Spleen (tissue), 11 donors: ENCODE measurements at regions not wholly inside any gene's neighbourhood (a gene's known extent, or its start where the extent isn't known, plus 50 kb on each side); places are given as distances from the start of the nearest gene placed in this dataset.

Experiments used
- DNase-seq: peaks from one replicate; pipeline ENCODE4 v3.0.0-alpha.2; 2020
- H3K27ac ChIP-seq, 8 donors: fragments of 200-600 bp; sonication (generic) in 7 of 8; 1 replicate in 4 of 8; 2 replicates in 4 of 8; pipeline versions ENCODE4 v1.5.0 to v1.8.0; 2016 to 2021; ENCODE audit warnings: inconsistent platforms in 4 of 8, mild to moderate bottlenecking in 4 of 8, moderate library complexity in 1 of 8
- H3K27me3 ChIP-seq, 7 donors: fragments of 200-600 bp; sonication (generic) in 6 of 7; replicated peaks in 1 of 7; 1 replicate in 4 of 7; 2 replicates in 3 of 7; pipeline versions ENCODE4 v1.5.0 to v1.8.0; 2016 to 2021; ENCODE audit warnings: inconsistent platforms in 3 of 7, mild to moderate bottlenecking in 1 of 7
- H3K36me3 ChIP-seq, 6 donors: fragments of 200-600 bp; sonication (generic) in 5 of 6; 1 replicate in 4 of 6; 2 replicates in 2 of 6; pipeline versions ENCODE4 v1.5.0 to v1.8.0; 2016 to 2021; ENCODE audit warnings: inconsistent platforms in 2 of 6
- H3K4me1 ChIP-seq, 6 donors: fragments of 200-600 bp; sonication (generic) in 5 of 6; 1 replicate in 3 of 6; 2 replicates in 3 of 6; pipeline versions ENCODE4 v1.5.0 to v1.8.0; 2016 to 2021; ENCODE audit warnings: inconsistent platforms in 3 of 6
- H3K4me3 ChIP-seq, 8 donors: fragments of 200-600 bp; sonication (generic) in 7 of 8; 1 replicate in 4 of 8; 2 replicates in 4 of 8; pipeline versions ENCODE4 v1.5.0 to v1.8.0; 2016 to 2021; ENCODE audit warnings: inconsistent platforms in 4 of 8, mild to moderate bottlenecking in 4 of 8, moderate library complexity in 2 of 8
- H3K9me3 ChIP-seq, 8 donors: fragments of 200-600 bp; sonication (generic) in 7 of 8; 1 replicate in 4 of 8; 2 replicates in 4 of 8; pipeline versions ENCODE4 v1.5.0 to v1.8.0; 2016 to 2021; ENCODE audit warnings: inconsistent platforms in 4 of 8
- CTCF ChIP-seq, 11 experiments: fragments of 200-600 bp in 7 of 11; fragments of 450-650 bp in 4 of 11; sonication (generic) in 4 of 11; IDR thresholded peaks in 8 of 11; conservative IDR thresholded peaks in 3 of 11; 1 replicate in 7 of 11; 2 replicates in 4 of 11; pipeline versions ENCODE4 v1.4.0 to v1.8.0; 2016 to 2021; ENCODE audit warnings: antibody characterized with exemption in 11 of 11, inconsistent platforms in 4 of 11, mild to moderate bottlenecking in 1 of 11
- POLR2A ChIP-seq, 3 donors: fragments of 450-650 bp; IDR thresholded peaks; one replicate each; pipeline ENCODE4 v1.5.1; 2017; ENCODE audit warnings: antibody characterized with exemption in 3 of 3, mild to moderate bottlenecking in 1 of 3
- POLR2AphosphoS5 ChIP-seq, 3 donors: sonication (generic); formaldehyde crosslinking; IDR thresholded peaks; one replicate each; pipeline ENCODE4 v1.5.1; 2017; ENCODE audit warnings: antibody characterized with exemption in 3 of 3
- WGBS, 5 donors: extraction: QIAGEN DNeasy Blood & Tissue Kit in 3 of 5; methylation state at CpG; one replicate each; pipeline versions ENCODE4 v1.1.5 to v1.1.7; 2013 to 2018; 5-methylcytosine and 5-hydroxymethylcytosine counted together
- intact Hi-C: fragments of 100-400 bp; cut with DNase I; formaldehyde crosslinking; loops from one replicate; pipeline ENCODE4 v1.15.0; 2023; ENCODE audit warnings: low total_unique reads
- donor health status: healthy with polysubstance abuse.
- donor health status: DM: no; HTN: no; CAD: no; lungs with moderate emphysema.
- donor health status: DM: no; HTN: no; CAD: no.
- donor health status: Bipolar disorder and iron deficiency.
- donor health status: healthy.
- donor health status: DM: no; HTN: no; CAD: no.
- donor health status: DM: yes; HTN: yes; CAD: no.

- Histone ChIP-seq H3K27me3 (no peaks in the 10 kb centered on the region), H3K4me3 (no peak overlapping the region), H3K9me3 (peaks cover 0 to 4% (median 0%) of the 10 kb centered on the region in 8 donors), H3K4me1 (no peaks in the 10 kb centered on the region), H3K36me3 (no peaks in the 10 kb centered on the region), H3K27ac (no peak overlapping the region)
- TF ChIP-seq CTCF (IDR thresholded peaks at IDR 0.05 in 8 of 11, conservative IDR thresholded peaks at IDR 0.05 in 3 of 11), result no peak
- no peak for TF ChIP-seq POLR2A (IDR thresholded peaks at IDR 0.05)
- no peak for TF ChIP-seq POLR2AphosphoS5 (IDR thresholded peaks at IDR 0.05)
- intact Hi-C loops, result no loop called here
- WGBS, 5 donors, result 81 to 90% (median 87%) methylated on average over 5 of the region's 5 CpGs
- no peak for DNase-seq
Observed at GRCh38 chr6:130715058-130715457, 112.1 kb upstream of the SMLR1 start.

- H3K27me3 ChIP-seq, result no peaks in the 10 kb centered on the region
- no peak for TF ChIP-seq CTCF (IDR thresholded peaks at IDR 0.05 in 8 of 11, conservative IDR thresholded peaks at IDR 0.05 in 3 of 11)
- no peak for TF ChIP-seq POLR2AphosphoS5 (IDR thresholded peaks at IDR 0.05)
- TF ChIP-seq POLR2A (IDR thresholded peaks at IDR 0.05), result no peak
- H3K4me1 ChIP-seq, result no peaks in the 10 kb centered on the region
- no peaks in the 10 kb centered on the region for H3K36me3 ChIP-seq
- H3K27ac ChIP-seq, result no peak overlapping the region
- DNase-seq, result no peak
- no peak overlapping the region for H3K4me3 ChIP-seq
- intact Hi-C loops, result no loop called here
- peaks cover 0 to 4% (median 0%) of the 10 kb centered on the region in 8 donors for H3K9me3 ChIP-seq
- 81 to 90% (median 87%) methylated on average over 3 of the region's 3 CpGs for WGBS, 5 donors
Observed at GRCh38 chr6:130716466-130716865, 110.7 kb upstream of the SMLR1 start.

- Histone ChIP-seq H3K4me3 (no peak overlapping the region), H3K36me3 (no peaks in the 10 kb centered on the region)
Observed at GRCh38 chr6:130717657-130718056, 109.5 kb upstream of the SMLR1 start.

GRCh38 chr6:130720076-130720715, 107.0 kb upstream of the SMLR1 start:
- intact Hi-C loops, result no loop called here
- Histone ChIP-seq H3K36me3 (no peaks in the 10 kb centered on the region), H3K4me3 (no peak overlapping the region), H3K27ac (no peak overlapping the region), H3K27me3 (no peaks in the 10 kb centered on the region), H3K4me1 (no peaks in the 10 kb centered on the region), H3K9me3 (peaks cover 0 to 4% (median 0%) of the 10 kb centered on the region in 8 donors)
- no peak for DNase-seq
- no peak for TF ChIP-seq POLR2AphosphoS5 (IDR thresholded peaks at IDR 0.05)
- no peak for TF ChIP-seq POLR2A (IDR thresholded peaks at IDR 0.05)
- TF ChIP-seq CTCF (IDR thresholded peaks at IDR 0.05 in 8 of 11, conservative IDR thresholded peaks at IDR 0.05 in 3 of 11), result no peak

More at GRCh38 chr6:130717657-130718056, 109.5 kb upstream of the SMLR1 start:
- H3K27me3 ChIP-seq, result no peaks in the 10 kb centered on the region
- H3K9me3 ChIP-seq, result peaks cover 0 to 4% (median 0%) of the 10 kb centered on the region in 8 donors
- WGBS, 5 donors, result 8 to 36% (median 33%) methylated on average over 1 of the region's 1 CpG
- TF ChIP-seq POLR2A (IDR thresholded peaks at IDR 0.05), result no peak
- no peak for TF ChIP-seq CTCF (IDR thresholded peaks at IDR 0.05 in 8 of 11, conservative IDR thresholded peaks at IDR 0.05 in 3 of 11)
- no peak for TF ChIP-seq POLR2AphosphoS5 (IDR thresholded peaks at IDR 0.05)
- DNase-seq, result no peak
- no peak overlapping the region for H3K27ac ChIP-seq
- no peaks in the 10 kb centered on the region for H3K4me1 ChIP-seq
- intact Hi-C loops, result no loop called here
